Esophagus muscularis mucosa (tissue), 3 donors: ENCODE measurements at regions not wholly inside any gene's neighbourhood (a gene's known extent, or its start where the extent isn't known, plus 50 kb on each side); places are given as distances from the start of the nearest gene placed in this dataset.

ENCODE experiments used
- POLR2A ChIP-seq: fragments of 450-650 bp; IDR thresholded peaks from one replicate; pipeline ENCODE4 v1.6.1; 2017; ENCODE audit warnings: antibody characterized with exemption, moderate library complexity, mild to moderate bottlenecking, low read depth
- TF ChIP-seq, protein P1 (sequence below), 3 experiments: fragments of 200-600 bp in 2 of 3; fragments of 450-650 bp in 1 of 3; sonication (generic) in 2 of 3; IDR thresholded peaks; one replicate each; pipeline ENCODE4 v1.5.1; 2017 to 2019; ENCODE audit warnings: antibody characterized with exemption in 3 of 3, mild to moderate bottlenecking in 2 of 3, moderate library complexity in 1 of 3

DNA sequence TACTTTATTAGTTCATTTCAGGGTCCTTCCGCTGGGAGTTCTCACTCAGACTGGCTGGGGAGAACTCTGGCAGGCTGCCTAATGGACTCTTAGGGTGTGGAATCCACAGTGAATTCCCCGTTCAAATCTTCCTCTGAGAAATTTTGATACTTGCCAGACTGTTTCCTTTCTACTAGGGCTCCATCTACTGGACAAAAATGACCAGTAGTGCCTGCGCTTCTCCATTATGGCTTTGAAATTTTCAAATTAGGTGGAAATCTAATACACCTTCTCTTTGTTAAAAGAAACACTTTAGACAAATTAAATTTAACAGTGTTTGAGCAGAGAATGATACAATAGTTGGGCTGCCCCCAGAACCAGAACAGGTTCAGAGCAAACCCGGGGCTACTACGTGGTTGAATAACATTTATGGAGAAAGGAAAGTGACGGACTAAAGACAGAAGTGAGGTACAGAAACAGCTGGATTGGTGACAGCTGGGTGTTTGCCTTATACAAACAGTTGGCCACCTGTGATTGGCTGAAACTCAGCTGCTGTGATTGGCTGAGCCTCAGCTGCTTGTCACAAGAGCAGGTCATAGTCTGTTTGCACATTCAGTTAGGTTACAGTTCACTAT, 52.9 kb upstream of the FDX1 start:
- TF ChIP-seq, protein P1, sequence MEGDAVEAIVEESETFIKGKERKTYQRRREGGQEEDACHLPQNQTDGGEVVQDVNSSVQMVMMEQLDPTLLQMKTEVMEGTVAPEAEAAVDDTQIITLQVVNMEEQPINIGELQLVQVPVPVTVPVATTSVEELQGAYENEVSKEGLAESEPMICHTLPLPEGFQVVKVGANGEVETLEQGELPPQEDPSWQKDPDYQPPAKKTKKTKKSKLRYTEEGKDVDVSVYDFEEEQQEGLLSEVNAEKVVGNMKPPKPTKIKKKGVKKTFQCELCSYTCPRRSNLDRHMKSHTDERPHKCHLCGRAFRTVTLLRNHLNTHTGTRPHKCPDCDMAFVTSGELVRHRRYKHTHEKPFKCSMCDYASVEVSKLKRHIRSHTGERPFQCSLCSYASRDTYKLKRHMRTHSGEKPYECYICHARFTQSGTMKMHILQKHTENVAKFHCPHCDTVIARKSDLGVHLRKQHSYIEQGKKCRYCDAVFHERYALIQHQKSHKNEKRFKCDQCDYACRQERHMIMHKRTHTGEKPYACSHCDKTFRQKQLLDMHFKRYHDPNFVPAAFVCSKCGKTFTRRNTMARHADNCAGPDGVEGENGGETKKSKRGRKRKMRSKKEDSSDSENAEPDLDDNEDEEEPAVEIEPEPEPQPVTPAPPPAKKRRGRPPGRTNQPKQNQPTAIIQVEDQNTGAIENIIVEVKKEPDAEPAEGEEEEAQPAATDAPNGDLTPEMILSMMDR (IDR thresholded peaks at IDR 0.05) = peak; percentile 78 to 88 (median 82)
- TF ChIP-seq POLR2A = no peak
